SK-N-SH (cell line): ENCODE measurements at regions not wholly inside any gene's neighbourhood (a gene's known extent, or its start where the extent isn't known, plus 50 kb on each side); places are given as distances from the start of the nearest gene placed in this dataset.
"Not testable (repeated sequence)": the region's sequence is repeated elsewhere in the genome, so short reads cannot be mapped to it uniquely, and the experiment has no call there.

ENCODE experiments used
- CTCF ChIA-PET: fragments of 300-600, 350-600 bp; formaldehyde crosslinking; extraction: SDS; loops from one replicate; lab custom pipeline; 2021; lab: Yijun Ruan, JAX
- POLR2A ChIA-PET: fragments of 350-600 bp; sonication (Branson Sonifier 250); formaldehyde crosslinking; extraction: SDS; loops from one replicate; lab custom pipeline; 2020; ENCODE audit warnings: antibody characterized with exemption, inconsistent platforms; lab: Yijun Ruan, JAX
- DNase-seq: peaks from one replicate; pipeline ENCODE4 v3.0.0; 2012
- H2AFZ ChIP-seq: fragments of 200-600 bp; sonication (generic); 2 replicates; pipeline ENCODE4 v1.8.1; 2016; ENCODE audit warnings: antibody characterized with exemption, mild to moderate bottlenecking, low read depth
- H3F3A ChIP-seq: fragments of 200-600 bp; sonication (generic); replicated peaks from 2 replicates; pipeline ENCODE3; 2016; ENCODE audit warnings: antibody characterized with exemption, mild to moderate bottlenecking; ENCODE audit not compliant: insufficient read depth
- H3K27ac ChIP-seq, 2 experiments: fragments of 200-500 bp in 1 of 2; fragments of 200-600 bp in 1 of 2; sonication (Bioruptor generic) in 1 of 2; sonication (generic), shearing (Covaris generic) in 1 of 2; 2 replicates each; pipeline versions ENCODE4 v1.5.1 to v1.6.1; 2014 to 2016; ENCODE audit warnings: low read depth in 2 of 2, inconsistent platforms in 1 of 2, low read length in 1 of 2, mild to moderate bottlenecking in 1 of 2, mixed read lengths in 1 of 2
- H3K27me3 ChIP-seq: fragments of 200-600 bp; sonication (generic), shearing (Covaris generic); 2 replicates; pipeline ENCODE4 v1.6.1; 2016; ENCODE audit warnings: mixed run types; ENCODE audit not compliant: insufficient read depth
- H3K36me3 ChIP-seq, 2 experiments: fragments of 200-500 bp in 1 of 2; fragments of 200-600 bp in 1 of 2; sonication (Bioruptor generic) in 1 of 2; sonication (generic) in 1 of 2; replicated peaks in 1 of 2; 2 replicates each; pipeline versions ENCODE3 to v1.5.1; 2014 to 2016; ENCODE audit warnings: low read length in 1 of 2, mild to moderate bottlenecking in 1 of 2; ENCODE audit not compliant: insufficient read depth in 2 of 2, control insufficient read depth in 1 of 2
- H3K4me1 ChIP-seq, 2 experiments: fragments of 200-500 bp in 1 of 2; fragments of 200-600 bp in 1 of 2; sonication (Bioruptor generic) in 1 of 2; sonication (generic), shearing (Covaris generic) in 1 of 2; 2 replicates each; pipeline versions ENCODE4 v1.5.1 to v1.6.1; 2014 to 2016; ENCODE audit warnings: low read depth in 1 of 2, low read length in 1 of 2, mixed run types in 1 of 2; ENCODE audit not compliant: insufficient read depth in 2 of 2, control insufficient read depth in 1 of 2
- H3K4me2 ChIP-seq: fragments of 200-600 bp; sonication (generic), shearing (Covaris generic); 2 replicates; pipeline ENCODE4 v1.6.1; 2017; ENCODE audit warnings: mixed run types
- H3K4me3 ChIP-seq, 2 experiments: fragments of 200-500 bp in 1 of 2; fragments of 200-600 bp in 1 of 2; sonication (Bioruptor generic) in 1 of 2; sonication (generic), shearing (Covaris generic) in 1 of 2; 2 replicates each; pipeline versions ENCODE4 v1.5.1 to v1.8.1; 2014 to 2016; ENCODE audit warnings: low read depth in 2 of 2, inconsistent platforms in 1 of 2, low read length in 1 of 2, mild to moderate bottlenecking in 1 of 2, mixed read lengths in 1 of 2, moderate library complexity in 1 of 2
- H3K79me2 ChIP-seq: fragments of 200-600 bp; sonication (generic); 2 replicates; pipeline ENCODE4 v1.8.1; 2017; ENCODE audit warnings: mild to moderate bottlenecking; ENCODE audit not compliant: insufficient read depth
- H3K9ac ChIP-seq: fragments of 200-600 bp; sonication (generic); 2 replicates; pipeline ENCODE4 v1.6.1; 2017; ENCODE audit warnings: mixed run types
- H3K9me2 ChIP-seq: fragments of 200-600 bp; sonication (generic); 2 replicates; pipeline ENCODE4 v1.6.1; 2017; ENCODE audit warnings: mixed run types
- H3K9me3 ChIP-seq: fragments of 200-600 bp; sonication (generic); 2 replicates; pipeline ENCODE4 v1.6.1; 2017; ENCODE audit warnings: mixed run types, mild to moderate bottlenecking, moderate library complexity
- H4K20me1 ChIP-seq: fragments of 200-600 bp; sonication (generic); 2 replicates; pipeline ENCODE4 v1.6.1; 2017; ENCODE audit warnings: mild to moderate bottlenecking, mixed run types; ENCODE audit not compliant: insufficient read depth
- CTCF ChIP-seq: fragments of 200-600 bp; sonication (generic); IDR thresholded peaks from 2 replicates; pipeline ENCODE4 v1.6.1; 2017; ENCODE audit warnings: antibody characterized with exemption, mild to moderate bottlenecking, moderate library complexity
- EP300 ChIP-seq, 2 experiments: IDR thresholded peaks; 2 replicates each; pipeline versions ENCODE4 v1.4.0 to v1.6.1; 2012; ENCODE audit warnings: borderline replicate concordance in 1 of 2, low read depth in 1 of 2, low read length in 1 of 2
- FOXM1 ChIP-seq: IDR thresholded peaks from 2 replicates; pipeline ENCODE4 v1.4.0; 2012; ENCODE audit warnings: low read depth, mild to moderate bottlenecking
- GABPA ChIP-seq: IDR thresholded peaks from 2 replicates; pipeline ENCODE4 v1.4.0; 2012; ENCODE audit warnings: low read depth, mild to moderate bottlenecking
- IRF3 ChIP-seq: fragments of 150-350 bp; IDR thresholded peaks from 2 replicates; pipeline ENCODE4 v1.6.1; 2016; ENCODE audit warnings: mild to moderate bottlenecking, low read depth, low read length
- PBX3 ChIP-seq: IDR thresholded peaks from 2 replicates; pipeline ENCODE4; 2012
- RFX5 ChIP-seq: IDR thresholded peaks from 2 replicates; pipeline ENCODE4 v1.6.1; 2012; ENCODE audit warnings: mild to moderate bottlenecking, improper control_type of control experiment, low read length
- TAF1 ChIP-seq: IDR thresholded peaks from 2 replicates; pipeline ENCODE4 v1.6.1; 2012; ENCODE audit warnings: low read depth, mild to moderate bottlenecking, low read length, moderate library complexity, borderline replicate concordance
- TCF12 ChIP-seq: IDR thresholded peaks from 2 replicates; pipeline ENCODE4 v1.4.0; 2012
- WGBS: methylation state at CpG from one replicate; pipeline ENCODE4 v1.1.6; 2017; ENCODE audit warnings: low lambda C conversion rate; 5-methylcytosine and 5-hydroxymethylcytosine counted together

- no peak for TF ChIP-seq TAF1
- no peak for TF ChIP-seq GABPA
- no peak for TF ChIP-seq RFX5
- TF ChIP-seq FOXM1, result no peak
Observed at GRCh38 chr14:106651016-106651415, 1124.6 kb downstream of the TMEM121 start (continued).

GRCh38 chr14:106652494-106652893 is 1126.1 kb downstream of the TMEM121 start:
- no peak overlapping the region for H3K4me3 ChIP-seq
- CTCF ChIA-PET, result interaction anchor here (1.9 kb wide), 1 partner anchor 10 kb away, joined by 5 read pairs; no protein-coding TSS in a partner anchor
- H3K36me3 ChIP-seq, result no peaks in the 10 kb centered on the region
- H3K27me3 ChIP-seq, result peaks cover 20% of the 10 kb centered on the region; the same call in 1 of the 2 replicates
- H3K27ac ChIP-seq, result no peak overlapping the region
- H3K4me2 ChIP-seq, result no peak overlapping the region
- TF ChIP-seq CTCF (0 out of 2 replicates have a peak, but pooled peaks have one; percentile 10), IRF3 (no peak), EP300 (IDR thresholded peaks at IDR 0.05; ENCODE audit: borderline replicate concordance in 1 of 2, low read depth in 1 of 2, low read length in 1 of 2) (no peak), PBX3 (no peak)
- TF ChIP-seq, all 33 proteins: peak for 1
- Histone ChIP-seq H3K9ac (no peak overlapping the region), H2AFZ (no peak overlapping the region), H4K20me1 (no peaks in the 10 kb centered on the region), H3K9me3 (no peaks in the 10 kb centered on the region), H3K79me2 (no peaks in the 10 kb centered on the region), H3F3A (no peaks in the 10 kb centered on the region), H3K4me1 (no peaks in the 10 kb centered on the region), H3K9me2 (no peaks in the 10 kb centered on the region)
- 8% methylated on average over 2 of the region's 2 CpGs for WGBS
- DNase-seq, result no peak
- POLR2A ChIA-PET, result no interaction called here

GRCh38 chr14:106657460-106657859 is 1131.1 kb downstream of the TMEM121 start:
- Histone ChIP-seq H3K9me2 (no peaks in the 10 kb centered on the region), H3K4me1 (no peaks in the 10 kb centered on the region), H3K9me3 (no peaks in the 10 kb centered on the region), H3F3A (no peaks in the 10 kb centered on the region), H3K36me3 (no peaks in the 10 kb centered on the region), H3K79me2 (no peaks in the 10 kb centered on the region), H3K9ac (no peak overlapping the region), H3K4me3 (no peak overlapping the region), H2AFZ (no peak overlapping the region), H3K27ac (no peak overlapping the region), H3K4me2 (no peak overlapping the region), H4K20me1 (no peaks in the 10 kb centered on the region), H3K27me3 (peaks cover 26% of the 10 kb centered on the region; the same call in 1 of the 2 replicates)
- ChIA-PET POLR2A (no interaction called here), CTCF (interaction anchor here (0.5 to 1.1 kb wide), 2 partner anchors 31 to 199 kb away, joined by 3 read pairs; no protein-coding TSS in a partner anchor)
- 0% methylated on average over 7 of the region's 8 CpGs for WGBS
- DNase-seq, result peak; percentile 17
- TF ChIP-seq CTCF (peak; percentile 55), TCF12 (no peak)

- H2AFZ ChIP-seq, H3K9me2 ChIP-seq, DNase-seq, H3K79me2 ChIP-seq, H4K20me1 ChIP-seq, H3K36me3 ChIP-seq, POLR2A ChIA-PET, H3K4me3 ChIP-seq, H3K27ac ChIP-seq, H3F3A ChIP-seq, H3K4me1 ChIP-seq, H3K9ac ChIP-seq, H3K9me3 ChIP-seq, CTCF ChIA-PET, H3K4me2 ChIP-seq: not testable (repeated sequence)
- WGBS, result 4% methylated on average over 7 of the region's 7 CpGs
- peaks cover 26% of the 10 kb centered on the region; the same call in 1 of the 2 replicates for H3K27me3 ChIP-seq
Observed at GRCh38 chr14:106658066-106658860, 1131.9 kb downstream of the TMEM121 start.
